Epithelial cell of proximal tubule (primary cell): ENCODE measurements at regions not wholly inside any gene's neighbourhood (a gene's known extent, or its start where the extent isn't known, plus 50 kb on each side); places are given as distances from the start of the nearest gene placed in this dataset.
"Not testable (repeated sequence)": the region's sequence is repeated elsewhere in the genome, so short reads cannot be mapped to it uniquely, and the experiment has no call there.

Experiments used
- DNase-seq: peaks from one replicate; pipeline ENCODE4 v3.0.0-alpha.2; 2011; ENCODE audit warnings: low read depth
- H3K4me3 ChIP-seq: 2 replicates; pipeline ENCODE4 v1.5.1; 2011; ENCODE audit warnings: low read depth, mild to moderate bottlenecking, low read length
- CTCF ChIP-seq: conservative IDR thresholded peaks from 2 replicates; pipeline ENCODE4 v1.5.1; 2012; ENCODE audit warnings: low read depth, mild to moderate bottlenecking, low read length

- no peak for DNase-seq
- no peak overlapping the region for H3K4me3 ChIP-seq
- TF ChIP-seq CTCF: no peak
Measured at GRCh38 chr1:113207019-113207418, 134.0 kb downstream of the LRIG2 start.

GRCh38 chr1:113207457-113207856, 134.5 kb downstream of the LRIG2 start:
- no peak for DNase-seq
- no peak for TF ChIP-seq CTCF
- no peak overlapping the region for H3K4me3 ChIP-seq

- not testable (repeated sequence) for DNase-seq
Measured at GRCh38 chr1:113208425-113208824, 135.4 kb downstream of the LRIG2 start.

GRCh38 chr1:113210248-113210647, 137.2 kb downstream of the LRIG2 start:
- TF ChIP-seq CTCF: no peak
- H3K4me3 ChIP-seq: no peak overlapping the region
- DNase-seq: no peak

More at GRCh38 chr1:113208425-113208824, 135.4 kb downstream of the LRIG2 start:
- H3K4me3 ChIP-seq: not testable (repeated sequence)

GRCh38 chr1:113211467-113211866, 138.5 kb downstream of the LRIG2 start:
- H3K4me3 ChIP-seq: no peak overlapping the region
- no peak for DNase-seq
- no peak for TF ChIP-seq CTCF

- no peak overlapping the region for H3K4me3 ChIP-seq
- no peak for TF ChIP-seq CTCF
- no peak for DNase-seq
Measured at GRCh38 chr1:113215015-113215414, 142.0 kb downstream of the LRIG2 start.

GRCh38 chr1:113216664-113217063, 143.7 kb downstream of the LRIG2 start:
- DNase-seq: no peak
- TF ChIP-seq CTCF: no peak

More at GRCh38 chr1:113216664-113217063, 143.7 kb downstream of the LRIG2 start:
- H3K4me3 ChIP-seq: no peak overlapping the region
